ENCODE measurements at regions not wholly inside any gene's neighbourhood (a gene's known extent, or its start where the extent isn't known, plus 50 kb on each side); places are given as distances from the start of the nearest gene placed in this dataset.

DNA sequence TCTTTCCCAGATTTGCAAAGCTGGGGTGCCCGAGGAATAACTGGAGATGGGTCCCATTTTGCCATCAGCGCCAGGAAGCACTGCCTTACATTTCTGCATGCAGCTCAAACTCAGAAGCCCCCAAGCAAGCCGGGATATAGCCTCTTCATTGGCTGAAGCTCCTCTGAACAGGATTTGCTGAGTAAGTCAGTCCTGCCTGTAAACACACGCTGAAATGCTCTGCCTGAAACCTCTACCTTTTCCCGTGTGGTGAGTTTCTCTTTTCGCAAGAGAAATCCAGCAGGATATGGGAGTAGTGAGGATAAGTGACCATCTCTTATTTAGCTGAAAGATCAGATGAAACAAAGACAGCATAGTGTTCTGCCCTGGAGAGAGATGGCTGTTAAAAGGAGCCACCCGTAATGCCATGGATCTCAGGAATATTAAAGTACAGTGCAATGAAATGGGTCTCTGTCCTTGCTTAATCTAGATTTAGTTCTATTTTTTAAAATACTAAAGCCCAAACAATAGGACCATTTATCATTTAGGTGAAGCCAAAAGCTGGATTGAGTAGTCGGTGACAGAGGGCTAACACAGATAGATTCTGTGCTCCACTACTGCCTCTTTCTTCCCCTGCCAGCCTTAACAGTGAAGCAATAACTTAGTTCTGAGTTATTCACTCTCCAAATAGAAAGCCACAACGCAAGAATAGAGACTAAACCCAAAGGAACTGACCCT lies 177.5 kb upstream of the PPP2R2B start:
- Histone ChIP-seq H3K36me3 (no peaks in the 10 kb centered on the region), H3K4me3 (no peak overlapping the region), H3K27me3 (peaks cover 31% of the 10 kb centered on the region), H3K9me3 (no peaks in the 10 kb centered on the region)
- no peak for DNase-seq

DNA sequence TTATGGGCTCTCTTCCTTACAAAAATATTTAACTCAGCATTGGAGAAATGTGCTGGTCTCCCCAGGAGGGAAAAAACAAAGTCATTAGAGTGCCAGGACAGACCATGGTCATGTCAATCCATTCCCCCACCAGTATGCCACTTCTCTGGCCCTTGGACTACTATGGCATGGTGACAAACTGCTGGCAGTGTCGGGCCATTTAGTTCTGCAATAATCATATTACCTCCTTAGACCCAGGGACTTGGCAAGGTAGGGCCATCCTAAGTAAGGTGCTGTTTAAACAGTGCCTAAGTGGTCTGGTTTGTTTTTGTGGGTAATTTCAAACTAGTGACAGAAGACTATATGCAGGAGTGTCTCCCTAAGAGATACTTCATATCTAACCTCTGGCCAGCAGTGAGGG lies 177.8 kb upstream of the STK32A start:
- H3K4me3 ChIP-seq = no peak overlapping the region
- no peaks in the 10 kb centered on the region for H3K36me3 ChIP-seq
- no peaks in the 10 kb centered on the region for H3K9me3 ChIP-seq
- H3K27me3 ChIP-seq = peaks cover 34% of the 10 kb centered on the region
- no peak for DNase-seq

DNA sequence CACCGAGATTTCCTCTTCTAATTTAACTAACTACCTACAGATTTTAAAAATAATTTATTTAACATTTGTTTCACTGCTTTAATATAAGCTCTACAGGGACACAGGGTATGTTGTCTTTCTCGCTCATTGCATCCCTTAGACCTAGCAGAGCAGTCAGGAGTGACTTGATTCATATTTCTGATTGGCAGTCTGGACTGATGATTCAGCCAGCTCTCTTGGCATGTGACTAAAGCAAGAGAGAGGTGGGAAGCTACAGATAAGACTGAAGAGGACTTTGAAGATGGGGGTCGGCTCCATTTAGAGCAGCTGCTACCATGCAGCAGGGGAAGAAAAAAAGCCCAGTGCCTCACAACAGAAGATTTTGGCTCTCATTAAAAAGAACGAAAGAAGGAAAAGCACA lies 173.4 kb upstream of the STK32A start:
- H3K27me3 ChIP-seq = peaks cover 11% of the 10 kb centered on the region
- no peaks in the 10 kb centered on the region for H3K9me3 ChIP-seq
- H3K4me3 ChIP-seq = no peak overlapping the region
- no peak for DNase-seq
- H3K36me3 ChIP-seq = no peaks in the 10 kb centered on the region

DNA sequence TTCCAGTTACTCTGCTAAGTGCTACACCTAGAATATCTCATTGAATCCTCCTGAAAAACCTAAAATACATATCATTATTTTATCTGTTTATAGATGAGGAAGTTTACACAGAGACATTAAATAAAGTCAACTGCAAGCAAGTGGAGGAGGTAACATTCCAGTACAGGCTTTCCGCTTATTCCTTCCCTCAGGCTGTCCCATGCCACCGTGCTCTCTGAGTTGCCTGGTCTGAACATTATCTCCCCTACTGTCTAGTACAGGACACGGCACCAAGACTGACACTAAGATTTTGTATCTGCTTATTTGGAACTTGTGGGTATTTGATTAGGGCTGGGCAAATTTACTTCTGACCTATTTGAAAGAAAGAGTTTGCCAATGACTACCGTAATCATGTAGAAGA lies 172.4 kb upstream of the STK32A start:
- DNase-seq = no peak
- Histone ChIP-seq H3K9me3 (no peaks in the 10 kb centered on the region), H3K4me3 (no peak overlapping the region), H3K27me3 (peaks cover 9% of the 10 kb centered on the region), H3K36me3 (no peaks in the 10 kb centered on the region)

DNA sequence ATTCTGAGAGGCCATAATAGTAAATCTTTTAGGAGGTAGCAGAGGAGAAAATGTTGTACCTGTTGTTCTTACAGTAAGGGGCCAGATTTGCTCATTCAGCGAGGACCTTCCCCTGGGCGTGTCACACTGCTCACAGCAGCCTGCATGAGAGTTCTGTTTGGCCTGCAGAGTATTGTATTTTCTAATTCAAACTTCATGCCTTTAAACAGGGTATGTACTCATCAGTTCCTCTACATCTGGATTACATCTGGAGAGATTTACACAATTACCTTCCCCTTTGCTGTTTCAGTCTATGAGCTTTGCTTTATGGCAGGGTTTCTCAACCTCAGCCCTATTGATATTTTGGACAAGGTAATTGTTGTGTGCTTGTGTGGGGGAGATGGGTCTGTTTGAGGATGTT lies 170.9 kb upstream of the STK32A start:
- Histone ChIP-seq H3K9me3 (no peaks in the 10 kb centered on the region), H3K4me3 (no peak overlapping the region), H3K36me3 (no peaks in the 10 kb centered on the region), H3K27me3 (peaks cover 9% of the 10 kb centered on the region)
- DNase-seq = no peak

DNA sequence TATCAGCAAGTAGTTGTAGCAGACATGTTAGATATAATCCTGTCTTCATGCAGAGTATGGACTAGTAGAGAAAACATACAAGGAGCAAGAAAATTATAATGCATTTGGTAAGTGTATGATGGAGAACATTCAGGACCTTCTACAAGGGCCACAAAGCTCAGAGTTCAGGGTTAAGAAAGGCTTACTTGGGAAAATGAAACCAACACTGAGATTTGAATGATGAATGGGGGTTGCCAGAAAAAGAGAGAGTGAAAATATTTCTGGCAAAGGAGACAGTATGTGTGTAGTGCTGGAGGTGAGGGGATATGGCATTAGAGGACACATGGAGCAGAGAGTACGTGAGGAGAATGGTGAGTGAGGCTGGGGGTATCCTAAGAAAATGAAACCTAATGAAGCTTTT lies 169.8 kb upstream of the STK32A start:
- Histone ChIP-seq H3K4me3 (no peak overlapping the region), H3K9me3 (no peaks in the 10 kb centered on the region), H3K36me3 (no peaks in the 10 kb centered on the region), H3K27me3 (peaks cover 6% of the 10 kb centered on the region)
- no peak for DNase-seq

DNA sequence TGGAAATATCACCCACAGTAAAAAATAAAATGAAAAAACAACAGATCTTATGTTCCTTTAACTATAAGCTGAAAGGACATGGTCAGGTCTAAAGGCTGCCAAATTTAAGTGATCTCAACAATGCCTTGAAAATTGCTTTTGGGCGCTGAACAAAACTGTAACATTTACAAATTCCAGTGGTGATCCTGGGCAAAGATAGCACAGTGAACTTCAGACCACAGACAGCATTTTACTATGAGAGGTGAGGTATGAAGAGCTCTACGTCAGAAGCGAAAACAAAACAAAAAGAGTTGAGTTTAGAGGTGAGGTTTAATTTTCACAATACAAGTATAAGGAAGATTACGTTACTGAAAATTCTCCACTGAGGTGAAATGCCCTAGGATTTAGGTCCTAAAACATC lies 165.8 kb upstream of the STK32A start:
- H3K4me3 ChIP-seq = no peak overlapping the region
- DNase-seq = no peak
- no peaks in the 10 kb centered on the region for H3K9me3 ChIP-seq
- no peaks in the 10 kb centered on the region for H3K27me3 ChIP-seq
- H3K36me3 ChIP-seq = no peaks in the 10 kb centered on the region

DNA sequence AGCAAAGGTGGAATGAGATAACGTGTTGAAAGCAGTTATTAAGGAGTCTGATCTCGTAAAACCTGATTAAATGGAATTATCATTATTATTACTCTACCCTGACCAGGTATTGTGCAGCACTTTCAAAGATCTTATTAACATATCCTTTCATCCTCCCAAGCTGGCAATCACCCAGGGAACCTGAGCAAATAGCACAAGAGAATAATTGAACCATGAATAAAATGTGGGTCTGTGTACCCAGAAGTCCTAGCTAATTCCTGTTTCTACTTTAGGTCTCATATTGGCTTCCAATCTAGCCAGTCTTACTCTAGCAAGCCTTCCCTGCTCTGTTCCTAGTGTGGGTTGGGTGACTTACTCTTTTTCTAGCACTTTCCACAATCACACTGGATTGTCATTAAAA lies 162.2 kb upstream of the STK32A start:
- DNase-seq = no peak
- no peaks in the 10 kb centered on the region for H3K36me3 ChIP-seq
- H3K4me3 ChIP-seq = no peak overlapping the region
- H3K9me3 ChIP-seq = no peaks in the 10 kb centered on the region
- H3K27me3 ChIP-seq = no peaks in the 10 kb centered on the region; the same call in 1 of the 2 replicates

DNA sequence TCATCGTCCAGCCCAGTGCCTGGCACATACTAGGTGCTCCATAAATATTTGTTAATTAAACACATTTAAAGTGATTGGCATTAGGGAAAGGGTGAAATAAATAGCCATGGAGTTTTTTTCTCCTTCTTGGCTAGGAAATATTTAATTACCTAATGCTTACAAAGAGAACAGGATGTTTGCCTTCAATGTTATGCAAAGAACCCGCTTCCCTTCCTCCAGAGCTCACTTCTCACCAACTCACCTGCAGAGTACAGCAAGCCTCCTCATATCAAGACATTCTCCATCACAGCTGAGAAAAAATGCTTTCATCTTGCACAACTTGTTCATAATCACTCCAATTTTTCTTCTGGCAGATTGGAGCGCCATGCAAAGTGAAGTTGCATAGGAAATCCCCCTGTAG lies 161.7 kb upstream of the STK32A start:
- Histone ChIP-seq H3K9me3 (no peaks in the 10 kb centered on the region), H3K4me3 (no peak overlapping the region), H3K36me3 (no peaks in the 10 kb centered on the region), H3K27me3 (no peaks in the 10 kb centered on the region; the same call in 1 of the 2 replicates)
- DNase-seq = no peak

DNA sequence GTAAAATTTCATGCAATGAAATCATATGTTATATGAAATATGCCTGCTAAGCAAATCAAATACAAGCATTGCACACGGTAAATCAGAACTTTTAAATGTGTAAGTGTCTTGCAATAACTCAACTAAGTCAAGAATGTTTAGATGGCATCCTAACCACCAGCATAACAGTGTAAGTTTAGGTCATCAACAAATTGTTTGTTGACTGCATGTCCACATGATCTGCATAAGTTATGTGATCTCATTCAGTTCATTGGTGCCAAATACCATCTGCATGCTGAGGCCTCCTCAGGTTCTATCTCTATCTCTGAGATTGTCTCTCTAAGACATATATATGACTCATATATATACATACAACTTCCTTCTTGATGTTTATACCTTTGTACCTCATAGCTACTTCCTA lies 159.6 kb upstream of the STK32A start:
- Histone ChIP-seq H3K27me3 (no peaks in the 10 kb centered on the region; the same call in 1 of the 2 replicates), H3K4me3 (no peak overlapping the region), H3K36me3 (no peaks in the 10 kb centered on the region), H3K9me3 (no peaks in the 10 kb centered on the region)
- no peak for DNase-seq

DNA sequence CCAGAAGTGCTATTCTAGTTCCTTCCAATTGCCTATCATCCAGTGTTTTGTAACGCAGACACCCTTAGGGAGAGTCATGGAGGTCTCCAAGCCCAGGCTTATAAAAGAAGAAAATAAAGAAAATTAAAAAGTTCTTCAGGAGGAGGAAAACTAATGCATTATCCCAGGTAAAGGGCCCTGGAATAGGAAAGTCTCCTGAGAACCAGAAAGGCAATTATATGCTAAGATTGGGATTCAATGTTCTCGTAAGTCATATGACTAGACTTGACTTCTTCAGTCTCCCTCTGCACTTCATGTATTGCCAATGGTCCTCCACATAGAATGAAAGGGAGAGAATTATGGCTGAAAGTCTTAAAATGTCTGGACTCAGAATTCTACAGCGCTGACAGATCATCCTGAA lies 154.4 kb upstream of the STK32A start:
- Histone ChIP-seq H3K36me3 (no peaks in the 10 kb centered on the region), H3K27me3 (no peaks in the 10 kb centered on the region; the same call in 1 of the 2 replicates), H3K4me3 (no peak overlapping the region), H3K9me3 (no peaks in the 10 kb centered on the region)
- no peak for DNase-seq

DNA sequence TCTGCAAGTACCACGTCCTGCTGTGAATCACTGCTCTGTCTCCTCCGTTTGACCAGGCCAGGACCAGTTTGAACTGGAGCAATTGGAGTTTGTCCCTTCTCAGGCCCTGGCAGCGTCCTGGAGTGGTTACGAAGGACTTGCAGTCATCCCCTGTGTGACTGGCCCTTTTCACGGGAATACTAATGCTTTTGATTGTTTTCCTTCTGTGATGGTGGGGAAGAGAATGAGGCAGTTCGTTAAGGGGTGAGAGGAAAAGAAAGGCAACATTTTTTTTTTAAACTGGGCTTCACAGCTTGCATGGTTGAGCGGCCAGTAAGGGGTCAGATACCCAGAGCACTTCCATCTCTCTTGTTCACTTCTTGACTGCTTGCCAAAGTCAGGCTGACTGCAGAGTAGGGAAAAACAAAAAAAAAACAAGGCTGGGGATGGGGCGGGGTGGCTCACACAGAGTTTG lies 153.5 kb upstream of the STK32A start:
- H3K36me3 ChIP-seq = no peaks in the 10 kb centered on the region
- H3K27me3 ChIP-seq = peaks cover 4% of the 10 kb centered on the region
- no peak for DNase-seq
- no peak overlapping the region for H3K4me3 ChIP-seq
- no peaks in the 10 kb centered on the region for H3K9me3 ChIP-seq

DNA sequence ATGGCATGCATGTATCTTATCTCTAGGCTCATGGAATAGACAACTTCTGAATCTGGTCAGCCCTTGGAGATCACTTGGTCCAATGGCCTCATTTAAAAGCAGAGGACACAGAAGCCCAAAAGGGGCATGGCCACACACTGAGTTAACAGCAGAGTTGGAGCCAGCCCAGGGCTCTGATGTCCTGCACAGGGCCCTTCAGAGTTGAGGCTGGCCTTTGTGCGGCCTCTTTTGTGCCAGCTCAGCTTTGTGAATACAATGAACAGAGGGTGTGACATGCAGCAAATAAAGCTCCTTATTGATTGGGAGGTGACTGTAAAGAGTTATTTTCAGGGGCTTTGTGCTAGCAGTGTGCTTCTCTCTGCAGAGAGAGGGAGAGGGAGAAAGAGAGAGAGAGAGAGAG lies 150.1 kb upstream of the STK32A start:
- no peak for DNase-seq
- Histone ChIP-seq H3K36me3 (no peaks in the 10 kb centered on the region), H3K27me3 (peaks cover 7% of the 10 kb centered on the region), H3K9me3 (no peaks in the 10 kb centered on the region), H3K4me3 (no peak overlapping the region)

DNA sequence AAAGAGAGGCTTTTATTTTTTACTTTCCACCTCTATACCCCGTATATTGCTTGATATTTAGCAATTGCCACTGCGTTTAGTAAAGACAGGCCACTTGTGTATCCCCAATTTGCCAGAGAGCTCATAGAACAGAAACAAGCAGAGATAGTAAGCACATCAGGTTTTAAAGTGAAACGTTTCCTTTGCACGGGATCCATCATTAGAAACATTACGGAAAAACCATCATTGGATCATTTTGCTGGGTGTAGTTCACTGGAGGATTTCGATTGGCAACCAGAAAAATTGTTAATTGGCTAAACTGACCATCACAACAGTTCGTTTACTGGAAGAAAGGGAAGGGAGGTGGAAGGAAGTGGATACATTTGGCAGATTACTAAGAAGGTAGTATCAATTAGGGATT lies 149.4 kb upstream of the STK32A start:
- DNase-seq = no peak
- no peaks in the 10 kb centered on the region for H3K36me3 ChIP-seq
- H3K27me3 ChIP-seq = peaks cover 9% of the 10 kb centered on the region
- H3K9me3 ChIP-seq = no peaks in the 10 kb centered on the region
- no peak overlapping the region for H3K4me3 ChIP-seq

DNA sequence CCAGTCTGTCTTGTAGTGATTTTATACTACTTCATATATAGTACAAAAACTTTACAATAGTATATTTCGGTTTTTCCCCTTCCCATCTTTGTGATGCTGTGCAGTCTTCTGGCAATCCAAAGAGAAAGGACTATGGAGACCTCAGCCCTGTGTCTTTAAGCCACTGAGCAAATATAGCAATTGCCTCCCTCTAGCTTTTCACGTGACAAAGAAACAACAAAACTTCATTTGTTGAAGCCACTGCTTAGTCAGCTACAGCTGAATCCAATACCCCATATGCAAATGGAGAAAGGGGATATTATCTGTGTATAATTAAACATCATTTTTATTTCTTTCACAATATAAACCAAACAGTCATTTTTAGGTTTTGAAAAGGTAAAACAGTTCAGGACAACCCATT lies 142.8 kb upstream of the STK32A start:
- no peak for DNase-seq
- Histone ChIP-seq H3K4me3 (no peak overlapping the region), H3K27me3 (peaks cover 18% of the 10 kb centered on the region), H3K36me3 (no peaks in the 10 kb centered on the region), H3K9me3 (no peaks in the 10 kb centered on the region)

DNA sequence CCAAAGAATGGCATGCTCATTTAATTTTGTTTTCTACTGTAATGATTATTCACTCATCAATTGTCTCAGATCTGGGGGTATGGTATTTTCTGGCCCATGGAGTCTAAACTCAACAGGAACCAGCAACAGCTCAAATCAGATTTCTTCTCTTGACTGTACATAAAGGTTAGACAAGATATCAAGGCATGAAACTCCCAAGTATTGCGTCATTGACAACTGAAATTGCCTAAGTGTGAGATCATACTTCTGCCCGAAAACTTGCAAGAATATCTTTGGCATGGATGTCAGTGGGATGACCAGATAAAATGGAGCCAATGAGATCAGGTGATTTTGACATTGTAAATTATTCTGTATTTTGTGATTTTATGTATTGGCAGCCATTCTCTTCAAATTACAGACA lies 141.7 kb upstream of the STK32A start:
- Histone ChIP-seq H3K27me3 (peaks cover 18% of the 10 kb centered on the region), H3K36me3 (no peaks in the 10 kb centered on the region), H3K9me3 (no peaks in the 10 kb centered on the region; the same call in 1 of the 2 replicates), H3K4me3 (no peak overlapping the region)
- DNase-seq = no peak

DNA sequence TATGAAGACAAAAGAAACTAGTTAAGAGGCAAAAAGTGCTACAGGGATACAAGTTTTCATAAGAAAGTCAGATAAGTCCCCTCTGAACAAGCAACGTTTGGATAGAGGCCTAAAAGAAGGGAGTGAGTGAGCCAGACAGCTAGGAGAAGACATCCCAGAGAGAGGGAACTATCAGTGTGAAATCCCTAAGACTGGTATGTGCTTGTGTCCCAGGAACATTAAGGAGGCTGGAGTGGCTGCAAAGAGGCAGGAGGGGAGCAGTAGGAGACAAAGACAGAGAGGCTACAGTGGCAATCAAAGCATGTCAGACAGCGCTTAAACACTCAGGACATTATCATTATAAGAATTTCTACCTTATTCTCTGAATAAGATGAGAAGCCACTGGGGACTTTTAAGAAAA lies 139.1 kb upstream of the STK32A start:
- H3K27me3 ChIP-seq = peaks cover 12% of the 10 kb centered on the region
- no peaks in the 10 kb centered on the region for H3K36me3 ChIP-seq
- no peak for DNase-seq
- no peak overlapping the region for H3K4me3 ChIP-seq
- H3K9me3 ChIP-seq = no peaks in the 10 kb centered on the region; the same call in 1 of the 2 replicates

DNA sequence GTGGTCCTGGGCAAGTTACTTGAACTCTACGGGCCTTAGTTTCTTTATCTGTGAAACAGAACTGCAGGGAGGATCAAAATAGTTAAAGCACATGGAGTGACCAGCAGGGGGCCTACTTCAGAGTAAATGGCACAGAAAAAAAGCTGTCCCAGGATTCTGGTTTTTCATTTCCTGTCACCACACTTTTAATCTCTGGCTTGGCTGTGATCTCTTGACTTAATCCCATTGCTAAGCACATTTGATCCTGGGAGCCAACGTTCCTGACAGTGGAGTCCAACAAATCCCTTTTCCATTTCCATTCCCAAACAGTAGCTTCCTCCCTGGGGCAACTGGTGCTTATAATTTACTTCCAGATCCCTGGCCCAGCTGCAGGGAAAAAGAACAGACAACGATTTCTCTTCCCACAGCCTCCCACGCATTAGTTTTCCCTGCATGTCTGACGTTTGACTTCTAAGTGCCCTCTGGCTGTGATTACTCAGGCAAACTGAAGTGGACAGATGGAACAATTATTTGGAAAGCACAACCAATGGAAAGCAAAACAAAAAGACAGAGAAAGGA lies 136.5 kb upstream of the STK32A start:
- Histone ChIP-seq H3K27me3 (no peaks in the 10 kb centered on the region), H3K4me3 (no peak overlapping the region), H3K9me3 (no peaks in the 10 kb centered on the region; the same call in 1 of the 2 replicates), H3K36me3 (no peaks in the 10 kb centered on the region)
- peak; percentile 62 for DNase-seq
